NB4 (cell line): ENCODE measurements at regions not wholly inside any gene's neighbourhood (a gene's known extent, or its start where the extent isn't known, plus 50 kb on each side); places are given as distances from the start of the nearest gene placed in this dataset.

ENCODE experiments used
- CTCF ChIP-seq: IDR thresholded peaks from one replicate; pipeline ENCODE4 v1.5.1; 2012; ENCODE audit warnings: low read depth, low read length
- POLR2A ChIP-seq: IDR thresholded peaks from 2 replicates; pipeline ENCODE4 v1.6.1; 2011; ENCODE audit warnings: mild to moderate bottlenecking; ENCODE audit not compliant: insufficient read length; ENCODE audit errors: extremely low read depth

GRCh38 chr13:89686171-89686570 is 1661.3 kb upstream of the MIR17HG start:
- TF ChIP-seq CTCF (no peak), POLR2A (no peak)
